Natural killer cell treated with Interleukin-12 subunit alpha and Interleukin-12 subunit beta and Interleukin-15 and Interleukin-18, amount 100 ng/mL, for 72 hours (primary cell): ENCODE measurements at regions not wholly inside any gene's neighbourhood (a gene's known extent, or its start where the extent isn't known, plus 50 kb on each side); places are given as distances from the start of the nearest gene placed in this dataset.

Experiments
- ATAC-seq, 2 donors: fragments of 150-1000 bp; cut with Tn5 transposase in 1 of 2; sonication (Bioruptor Pico), chemical (Tn5 transposase) in 1 of 2; 2 replicates each; pipeline ENCODE4 v1.10.0; 2021
- DNase-seq: peaks from one replicate; pipeline ENCODE4 v3.0.0; 2022; ENCODE audit warnings: low spot score
- H3K27ac Mint-ChIP-seq, 2 donors: 1 replicate in 1 of 2; 2 replicates in 1 of 2; pipeline ENCODE4 v1.8.0; 2022; ENCODE audit warnings: mixed read lengths in 2 of 2, mild to moderate bottlenecking in 1 of 2, moderate library complexity in 1 of 2
- H3K27me3 Mint-ChIP-seq, 2 donors: 1 replicate in 1 of 2; 2 replicates in 1 of 2; pipeline ENCODE4 v1.8.0; 2022; ENCODE audit warnings: mixed read lengths in 2 of 2
- H3K36me3 Mint-ChIP-seq: one replicate; pipeline ENCODE4 v1.8.0; 2022; ENCODE audit warnings: mixed read lengths
- H3K4me1 Mint-ChIP-seq, 2 donors: 1 replicate in 1 of 2; 2 replicates in 1 of 2; pipeline ENCODE4 v1.8.0; 2022; ENCODE audit warnings: low read depth in 2 of 2, mixed read lengths in 2 of 2, mild to moderate bottlenecking in 1 of 2
- H3K4me3 Mint-ChIP-seq: one replicate; pipeline ENCODE4 v1.8.0; 2022; ENCODE audit warnings: mixed read lengths
- H3K9me3 Mint-ChIP-seq: 2 replicates; pipeline ENCODE4 v1.8.0; 2022; ENCODE audit warnings: mixed read lengths

DNA sequence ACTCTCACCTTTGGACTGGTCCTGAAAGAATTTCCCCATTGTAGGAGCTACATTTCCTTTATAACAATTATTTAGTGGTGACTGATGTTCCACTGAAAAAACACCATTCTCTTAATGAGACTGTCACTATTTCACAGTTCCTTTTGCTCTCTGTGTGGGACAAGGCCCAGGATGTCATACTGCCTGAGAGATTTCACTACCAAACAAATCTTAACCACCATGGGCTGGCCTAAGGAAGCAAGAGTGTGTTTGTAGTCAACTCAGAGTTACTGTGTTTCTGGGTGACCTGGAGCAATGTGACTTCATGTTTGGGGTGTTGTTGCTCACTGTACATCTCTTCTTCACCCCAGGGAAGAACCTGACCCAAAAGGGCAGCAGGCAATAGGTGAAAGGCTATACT, 50.1 kb upstream of the ZNF608 start:
- Mint-ChIP-seq H3K4me3 (no peak overlapping the region), H3K27ac (no peak overlapping the region), H3K36me3 (no peaks in the 10 kb centered on the region), H3K27me3 (no peaks in the 10 kb centered on the region), H3K4me1 (no peaks in the 10 kb centered on the region), H3K9me3 (no peaks in the 10 kb centered on the region)
- no peak for DNase-seq
- ATAC-seq: no peak

DNA sequence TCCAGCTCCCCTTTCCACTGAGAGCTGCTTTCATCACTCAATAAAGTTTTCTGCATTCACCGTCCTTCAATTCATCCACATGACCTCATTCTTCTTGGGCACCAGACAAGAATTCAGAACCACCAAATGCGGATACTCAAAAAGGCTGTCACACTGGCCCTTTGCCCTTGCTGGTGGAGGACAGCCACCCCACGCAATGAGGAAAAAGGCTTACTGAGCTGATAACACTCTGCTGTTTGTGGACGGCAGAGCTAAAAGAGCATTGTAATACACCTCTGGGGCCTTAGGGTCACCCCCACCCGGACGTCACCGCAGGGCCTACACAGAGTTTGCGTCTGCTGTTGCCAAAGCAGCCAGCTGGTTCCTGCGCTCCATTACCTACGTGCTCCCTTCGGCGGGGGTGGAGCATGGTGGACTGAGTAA, 51.2 kb upstream of the ZNF608 start:
- no peak for DNase-seq
- no peak for ATAC-seq
- no peak overlapping the region for H3K27ac Mint-ChIP-seq
- H3K4me1 Mint-ChIP-seq: no peaks in the 10 kb centered on the region
- H3K9me3 Mint-ChIP-seq: no peaks in the 10 kb centered on the region
- H3K36me3 Mint-ChIP-seq: no peaks in the 10 kb centered on the region
- no peaks in the 10 kb centered on the region for H3K27me3 Mint-ChIP-seq
- no peak overlapping the region for H3K4me3 Mint-ChIP-seq

DNA sequence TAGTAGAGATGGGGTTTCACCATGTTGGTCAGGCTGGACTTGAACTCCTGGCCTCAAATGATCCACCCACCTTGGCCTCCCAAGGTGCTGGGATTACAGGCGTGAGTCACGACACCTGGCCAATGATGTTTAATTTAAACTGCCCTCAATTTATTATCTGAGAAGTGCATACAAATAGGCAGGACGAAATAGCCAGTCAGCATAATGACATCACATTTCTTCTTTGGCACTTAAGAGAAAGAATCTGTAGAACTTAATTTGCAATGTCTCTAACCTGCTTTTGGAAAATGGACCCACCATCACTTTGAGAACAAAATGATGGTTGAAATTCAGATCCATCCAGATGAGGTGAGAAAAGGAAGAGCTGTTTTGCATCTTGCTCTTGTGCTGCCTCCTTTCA, 52.5 kb upstream of the ZNF608 start:
- H3K4me3 Mint-ChIP-seq: no peak overlapping the region
- H3K9me3 Mint-ChIP-seq: no peaks in the 10 kb centered on the region
- peak overlapping the region in 1 of 2 donors; percentile 33 for H3K27ac Mint-ChIP-seq
- no peak for DNase-seq
- H3K27me3 Mint-ChIP-seq: no peaks in the 10 kb centered on the region
- H3K36me3 Mint-ChIP-seq: no peaks in the 10 kb centered on the region
- no peaks in the 10 kb centered on the region for H3K4me1 Mint-ChIP-seq
- no peak for ATAC-seq

DNA sequence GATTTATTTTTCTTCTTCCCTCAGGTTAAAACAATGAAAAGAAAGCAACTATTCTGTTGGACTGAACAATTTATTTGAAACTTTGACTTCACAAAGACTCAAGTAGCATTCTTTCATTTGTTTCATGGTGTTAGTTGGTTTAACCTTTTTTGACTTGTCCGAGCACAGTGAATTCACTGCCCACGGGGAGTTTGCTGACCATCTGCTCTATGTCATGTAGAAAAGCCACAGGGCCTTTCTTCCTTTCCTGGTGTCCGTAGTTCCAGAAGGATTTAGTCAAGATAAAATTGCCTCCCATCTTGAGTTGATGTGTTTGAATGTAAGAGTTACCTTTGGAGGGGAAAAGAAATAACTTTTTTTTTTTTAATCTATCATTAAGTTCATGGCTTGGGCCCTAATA, 55.1 kb upstream of the ZNF608 start:
- no peaks in the 10 kb centered on the region for H3K36me3 Mint-ChIP-seq
- ATAC-seq: no peak
- H3K27ac Mint-ChIP-seq: no peak overlapping the region
- no peak overlapping the region for H3K4me3 Mint-ChIP-seq
- no peak for DNase-seq
- no peaks in the 10 kb centered on the region for H3K4me1 Mint-ChIP-seq
- H3K9me3 Mint-ChIP-seq: no peaks in the 10 kb centered on the region
- H3K27me3 Mint-ChIP-seq: no peaks in the 10 kb centered on the region

DNA sequence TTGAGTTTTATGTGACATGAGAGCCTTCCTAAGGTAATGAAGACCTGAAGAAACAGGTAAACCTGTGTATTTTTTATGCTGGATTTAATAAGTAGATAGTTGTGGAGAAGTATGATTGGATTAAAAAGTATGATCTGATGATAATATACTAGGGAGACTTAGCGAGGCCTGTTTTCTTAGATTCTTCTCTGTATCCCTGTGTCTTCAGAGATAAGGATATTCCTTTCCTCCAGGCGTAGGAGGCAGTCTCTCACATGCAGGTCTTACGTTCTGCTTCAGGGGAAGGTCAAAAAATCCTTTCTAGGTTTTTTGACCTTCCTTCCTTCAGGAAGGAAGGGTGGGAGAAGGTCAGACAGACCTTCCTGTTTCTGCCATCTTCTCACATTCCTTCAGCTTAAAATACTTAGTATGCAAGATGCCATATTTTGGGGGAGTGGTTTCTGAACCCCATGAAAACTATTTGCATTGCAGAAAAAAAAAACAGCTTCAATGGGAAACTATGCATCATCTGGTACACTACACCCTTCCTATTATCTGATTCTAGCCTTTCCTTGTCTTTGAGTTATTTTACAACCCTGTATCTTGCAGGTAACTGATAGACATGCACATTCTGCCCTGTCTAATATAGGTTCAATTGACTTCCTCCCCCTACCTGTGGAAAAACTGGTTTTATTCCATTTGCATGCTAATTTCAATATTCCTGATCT, 57.3 kb upstream of the ZNF608 start:
- no peak for DNase-seq

DNA sequence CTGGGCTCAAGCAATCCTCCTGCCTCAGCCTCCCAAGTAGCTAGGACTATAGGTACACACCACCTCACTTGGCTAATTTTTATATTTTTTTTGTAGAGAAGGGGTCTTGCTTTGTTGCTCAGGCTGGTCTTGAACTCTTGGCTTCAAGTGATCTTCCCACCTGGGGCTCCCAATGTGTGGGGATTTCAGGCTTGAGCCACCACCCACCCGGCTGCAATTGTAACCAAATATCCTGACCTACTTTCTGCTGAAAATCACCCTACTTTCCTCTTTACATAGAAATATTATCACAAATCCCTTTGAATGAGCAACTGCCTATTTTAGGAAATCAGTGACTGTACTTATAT, 59.6 kb upstream of the ZNF608 start:
- DNase-seq: no peak
- H3K4me3 Mint-ChIP-seq: no peak overlapping the region
- no peak overlapping the region for H3K27ac Mint-ChIP-seq
- no peak for ATAC-seq
- no peaks in the 10 kb centered on the region for H3K4me1 Mint-ChIP-seq
- no peaks in the 10 kb centered on the region for H3K9me3 Mint-ChIP-seq
- H3K27me3 Mint-ChIP-seq: peaks cover 0 to 3% of the 10 kb centered on the region in 2 donors
- no peaks in the 10 kb centered on the region for H3K36me3 Mint-ChIP-seq

More for the DNA sequence above, 57.3 kb upstream of the ZNF608 start:
- H3K27ac Mint-ChIP-seq: no peak overlapping the region
- H3K36me3 Mint-ChIP-seq: no peaks in the 10 kb centered on the region
- ATAC-seq: no peak
- H3K4me3 Mint-ChIP-seq: no peak overlapping the region
- H3K27me3 Mint-ChIP-seq: no peaks in the 10 kb centered on the region
- H3K4me1 Mint-ChIP-seq: no peaks in the 10 kb centered on the region
- H3K9me3 Mint-ChIP-seq: no peaks in the 10 kb centered on the region

DNA sequence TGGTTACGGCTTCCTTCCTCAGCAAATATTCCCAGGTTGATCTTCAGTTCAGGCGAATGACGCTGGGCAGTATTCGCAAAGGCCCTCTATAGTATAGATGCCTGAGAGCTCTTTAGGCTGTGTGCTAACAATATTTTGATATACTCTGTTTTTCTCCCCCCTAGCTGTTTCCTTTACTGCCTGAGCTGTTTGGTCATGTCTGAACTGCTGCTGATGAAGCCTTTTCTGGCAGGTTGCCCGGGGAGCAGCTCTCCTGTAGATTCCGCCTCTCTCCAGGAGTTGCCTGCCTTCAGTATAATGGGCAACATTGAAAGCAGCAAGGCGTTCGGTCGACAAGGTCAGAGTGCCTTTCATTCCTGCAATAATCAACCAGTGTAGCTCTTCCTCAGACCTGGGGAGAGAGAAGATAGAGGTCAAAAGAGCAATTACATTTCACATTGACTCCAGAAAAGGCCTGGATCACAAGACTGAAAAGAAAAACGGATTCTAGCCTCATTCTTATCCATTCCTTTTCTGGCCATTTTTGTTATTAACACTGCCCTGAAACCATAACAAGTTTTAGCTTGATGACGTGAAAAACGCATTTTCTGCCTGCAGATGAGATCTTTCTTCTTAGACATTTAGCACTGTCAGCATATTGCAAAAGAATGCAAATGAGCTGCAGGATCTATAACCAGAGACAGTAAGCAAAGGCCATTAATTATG, 60.1 kb upstream of the ZNF608 start:
- Mint-ChIP-seq H3K9me3 (no peaks in the 10 kb centered on the region), H3K27me3 (peaks cover 0 to 3% of the 10 kb centered on the region in 2 donors), H3K4me3 (no peak overlapping the region), H3K4me1 (no peaks in the 10 kb centered on the region), H3K36me3 (no peaks in the 10 kb centered on the region), H3K27ac (no peak overlapping the region)
- no peak for ATAC-seq
- DNase-seq: no peak

DNA sequence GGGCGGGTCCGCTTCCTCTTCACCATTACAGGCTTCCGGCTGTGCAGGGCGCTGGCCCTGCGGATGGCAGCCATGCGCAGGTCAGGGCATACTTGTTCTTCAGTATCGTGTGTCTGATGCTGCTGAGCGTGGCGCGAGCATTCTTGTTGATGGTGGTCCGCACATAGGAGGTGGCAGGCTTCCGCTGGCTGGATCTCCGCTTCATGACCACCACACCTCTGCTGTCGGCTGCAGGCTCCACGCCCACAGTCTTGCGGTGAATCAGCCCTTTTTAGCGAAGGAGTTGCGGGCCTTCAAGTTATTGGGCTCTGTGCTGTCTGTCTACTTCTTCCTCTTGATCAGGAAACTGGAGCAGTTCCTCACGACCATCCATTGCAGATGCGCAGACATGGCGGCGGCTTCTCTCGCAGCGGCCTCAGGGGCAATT, 62.4 kb upstream of the ZNF608 start:
- no peaks in the 10 kb centered on the region for H3K36me3 Mint-ChIP-seq
- ATAC-seq: no peak
- peaks cover 0 to 3% of the 10 kb centered on the region in 2 donors for H3K4me1 Mint-ChIP-seq
- DNase-seq: no peak
- H3K27ac Mint-ChIP-seq: no peak overlapping the region
- no peaks in the 10 kb centered on the region for H3K9me3 Mint-ChIP-seq
- H3K27me3 Mint-ChIP-seq: peaks cover 0 to 6% of the 10 kb centered on the region in 2 donors
- no peak overlapping the region for H3K4me3 Mint-ChIP-seq

DNA sequence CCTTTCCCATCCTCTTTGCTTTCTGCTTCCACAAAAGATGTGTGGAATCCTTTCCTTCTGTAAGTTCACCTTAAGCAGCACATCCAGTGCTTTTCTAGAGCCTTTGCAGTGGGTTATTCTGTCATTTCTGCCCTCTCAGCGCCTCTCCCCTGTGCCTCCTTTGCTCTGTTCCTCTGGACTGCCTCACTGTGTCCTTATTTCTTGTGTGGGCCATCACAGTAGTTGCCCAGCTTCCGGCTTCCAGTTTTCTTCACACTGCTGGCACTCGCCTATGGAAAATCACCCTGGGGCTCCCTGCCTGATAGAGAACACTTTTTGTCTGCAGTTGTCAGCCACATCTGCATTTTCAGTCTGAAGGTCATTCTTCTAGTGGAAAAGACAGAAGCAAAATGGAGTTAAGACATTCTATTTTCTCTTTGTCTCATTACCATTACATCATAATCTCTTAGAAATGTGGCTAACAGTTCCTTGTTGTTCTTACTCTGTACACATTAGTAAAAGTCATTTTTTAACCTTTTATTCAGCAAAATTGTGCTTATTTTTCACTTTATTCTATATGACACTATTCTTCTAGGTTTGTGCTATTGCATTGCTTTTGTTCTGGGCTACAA, 64.1 kb upstream of the ZNF608 start:
- Mint-ChIP-seq H3K36me3 (no peaks in the 10 kb centered on the region), H3K4me1 (peaks cover 0 to 3% of the 10 kb centered on the region in 2 donors), H3K27ac (peak overlapping the region in 1 of 2 donors; percentile 71), H3K9me3 (no peaks in the 10 kb centered on the region), H3K27me3 (peaks cover 0 to 6% of the 10 kb centered on the region in 2 donors), H3K4me3 (no peak overlapping the region)
- DNase-seq (no peak), ATAC-seq (no peak)

DNA sequence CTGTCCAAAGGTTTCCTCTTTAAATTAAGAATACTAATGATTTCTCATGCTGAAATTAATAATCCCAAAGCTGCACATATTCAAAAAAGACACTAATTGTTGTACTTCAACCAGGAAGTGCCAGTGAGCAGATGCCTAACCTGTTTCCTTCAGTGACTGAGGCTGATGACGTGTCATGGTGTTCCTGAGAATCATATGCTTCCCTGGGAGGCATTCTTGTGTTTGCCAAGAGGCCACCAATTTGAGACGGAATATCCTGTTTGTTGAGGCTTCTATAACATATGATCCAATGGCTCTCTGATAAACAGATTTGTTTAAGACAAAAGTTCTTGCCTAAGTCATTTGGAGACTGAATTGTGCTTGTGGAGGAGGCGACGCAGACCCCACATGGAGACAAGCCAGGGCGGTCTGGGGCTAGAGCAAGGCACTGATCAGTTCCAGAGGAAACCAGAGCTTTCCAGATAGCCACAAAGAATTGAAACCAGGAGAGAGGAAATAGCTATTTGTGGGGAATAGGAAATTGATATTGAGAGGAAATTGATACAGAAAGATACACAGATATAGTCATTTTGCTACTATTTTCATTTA, 66.4 kb upstream of the ZNF608 start:
- Mint-ChIP-seq H3K4me1 (peaks cover 0 to 3% of the 10 kb centered on the region in 2 donors), H3K27ac (no peak overlapping the region), H3K9me3 (no peaks in the 10 kb centered on the region), H3K27me3 (peaks cover 0 to 6% of the 10 kb centered on the region in 2 donors), H3K4me3 (no peak overlapping the region), H3K36me3 (no peaks in the 10 kb centered on the region)
- no peak for ATAC-seq
- DNase-seq: no peak

DNA sequence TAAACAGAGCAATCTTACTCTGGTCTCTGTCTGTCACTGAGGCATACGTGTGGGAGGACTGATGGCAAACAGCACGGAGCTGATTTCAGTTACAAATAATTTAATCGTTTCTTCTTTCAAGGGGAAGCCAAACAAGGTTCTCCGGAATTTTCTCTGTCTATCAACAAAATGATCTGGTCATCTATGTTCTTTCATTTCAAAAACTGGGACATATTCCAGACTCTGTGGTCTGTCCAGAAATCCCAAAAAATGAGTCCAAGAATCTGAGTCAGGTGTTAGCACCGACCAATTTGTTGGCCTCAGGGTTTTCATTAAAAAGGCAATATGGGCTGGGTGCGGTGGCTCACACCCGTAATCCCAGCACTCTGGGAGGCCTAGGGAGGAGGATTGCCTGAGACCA, 69.9 kb upstream of the ZNF608 start:
- H3K4me3 Mint-ChIP-seq: no peak overlapping the region
- peaks cover 0 to 3% of the 10 kb centered on the region in 2 donors for H3K27me3 Mint-ChIP-seq
- H3K27ac Mint-ChIP-seq: peak overlapping the region in 1 of 2 donors; percentile 6
- no peaks in the 10 kb centered on the region for H3K9me3 Mint-ChIP-seq
- ATAC-seq: no peak
- H3K4me1 Mint-ChIP-seq: peaks cover 0 to 3% of the 10 kb centered on the region in 2 donors
- no peaks in the 10 kb centered on the region for H3K36me3 Mint-ChIP-seq
- DNase-seq: no peak

DNA sequence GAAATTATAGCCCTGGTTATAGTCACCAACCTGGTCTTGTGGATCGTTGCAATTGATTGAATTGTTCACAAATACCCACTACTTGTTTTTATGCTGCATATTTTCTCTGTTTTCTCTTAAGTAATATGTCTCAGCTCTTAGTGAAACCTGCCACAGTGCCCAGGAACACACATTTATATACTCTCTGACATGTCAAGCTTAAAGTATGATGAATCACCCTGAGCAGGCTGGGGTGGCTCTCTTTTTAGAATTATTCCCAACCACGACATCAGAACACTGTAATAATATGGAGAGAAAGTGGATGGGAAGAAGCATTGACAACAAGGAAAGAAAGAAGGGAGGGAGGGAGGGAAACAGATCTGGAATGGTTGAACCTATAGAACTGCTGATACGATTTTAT, 72.8 kb upstream of the ZNF608 start:
- Mint-ChIP-seq H3K4me1 (no peaks in the 10 kb centered on the region), H3K27ac (no peak overlapping the region), H3K9me3 (no peaks in the 10 kb centered on the region), H3K4me3 (no peak overlapping the region), H3K36me3 (no peaks in the 10 kb centered on the region), H3K27me3 (peaks cover 0 to 3% of the 10 kb centered on the region in 2 donors)
- ATAC-seq (no peak), DNase-seq (no peak)

DNA sequence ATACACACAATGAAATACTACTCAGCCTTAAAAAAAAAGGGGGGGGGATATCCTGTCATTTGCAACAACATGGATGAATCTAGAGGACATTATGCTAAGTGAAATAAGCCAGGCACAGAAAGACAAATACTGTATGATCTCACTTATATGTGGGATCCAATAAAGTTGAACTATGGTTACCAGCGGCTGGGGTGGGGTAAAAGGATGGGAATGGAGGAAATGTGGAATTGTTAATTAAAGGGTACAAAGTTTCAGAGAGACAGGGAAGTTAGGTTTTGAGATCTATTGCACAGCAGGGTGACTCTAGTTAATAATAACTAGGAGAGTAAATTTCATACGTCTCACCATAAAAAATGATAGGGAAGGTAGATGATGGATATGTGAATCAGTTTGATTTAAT, 76.2 kb upstream of the ZNF608 start:
- H3K27ac Mint-ChIP-seq: no peak overlapping the region

DNA sequence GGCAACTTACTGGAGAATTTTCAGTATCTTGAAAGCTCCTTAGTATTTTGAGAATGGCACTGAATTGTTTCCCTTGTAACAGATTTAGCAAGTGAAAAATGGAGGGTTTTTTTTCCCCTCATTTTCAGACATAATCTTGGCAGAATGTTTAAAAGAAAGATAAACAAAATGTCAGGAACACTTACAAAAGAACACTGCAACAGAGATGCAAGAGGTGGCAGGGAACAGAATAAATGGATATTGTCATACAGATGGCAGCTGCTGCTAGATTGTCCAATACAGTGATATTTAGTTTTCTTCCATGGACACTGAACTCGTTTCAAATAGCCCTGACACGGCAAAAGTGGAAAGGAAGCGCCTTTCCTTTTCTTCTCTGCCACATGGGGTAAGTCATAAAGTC, 76.9 kb upstream of the ZNF608 start:
- Mint-ChIP-seq H3K9me3 (no peaks in the 10 kb centered on the region), H3K27ac (no peak overlapping the region), H3K4me3 (no peak overlapping the region), H3K36me3 (no peaks in the 10 kb centered on the region), H3K27me3 (peaks cover 0 to 3% of the 10 kb centered on the region in 2 donors), H3K4me1 (no peaks in the 10 kb centered on the region)
- DNase-seq (no peak), ATAC-seq (no peak)

More for the DNA sequence above, 76.2 kb upstream of the ZNF608 start:
- no peaks in the 10 kb centered on the region for H3K4me1 Mint-ChIP-seq
- H3K27me3 Mint-ChIP-seq: peaks cover 0 to 3% of the 10 kb centered on the region in 2 donors
- no peaks in the 10 kb centered on the region for H3K9me3 Mint-ChIP-seq
- DNase-seq (no peak), ATAC-seq (no peak)
- H3K4me3 Mint-ChIP-seq: no peak overlapping the region
- no peaks in the 10 kb centered on the region for H3K36me3 Mint-ChIP-seq
